Endothelial cell (in vitro differentiated cells): ENCODE measurements at regions not wholly inside any gene's neighbourhood (a gene's known extent, or its start where the extent isn't known, plus 50 kb on each side); places are given as distances from the start of the nearest gene placed in this dataset.

Experiments used
- DNase-seq: peaks from one replicate; pipeline ENCODE4 v3.0.0; 2021; ENCODE audit warnings: low spot score
- H3K27ac Mint-ChIP-seq: one replicate; pipeline ENCODE4 v1.8.0; 2021; ENCODE audit warnings: mixed read lengths, inconsistent platforms; ENCODE audit not compliant: unreplicated experiment
- H3K27me3 Mint-ChIP-seq: one replicate; pipeline ENCODE4 v1.8.0; 2021; ENCODE audit warnings: mild to moderate bottlenecking, moderate library complexity, mixed read lengths, inconsistent platforms; ENCODE audit not compliant: unreplicated experiment
- H3K36me3 Mint-ChIP-seq: one replicate; pipeline ENCODE4 v1.8.0; 2021; ENCODE audit warnings: mild to moderate bottlenecking, low read depth, mixed read lengths, inconsistent platforms; ENCODE audit not compliant: unreplicated experiment
- H3K4me1 Mint-ChIP-seq: one replicate; pipeline ENCODE4 v1.8.0; 2021; ENCODE audit warnings: mild to moderate bottlenecking, mixed read lengths, inconsistent platforms; ENCODE audit not compliant: unreplicated experiment
- H3K4me3 Mint-ChIP-seq: one replicate; pipeline ENCODE4 v1.8.0; 2021; ENCODE audit warnings: mild to moderate bottlenecking, mixed read lengths, inconsistent platforms; ENCODE audit not compliant: unreplicated experiment
- H3K9me3 Mint-ChIP-seq: one replicate; pipeline ENCODE4 v1.8.0; 2021; ENCODE audit warnings: mixed read lengths, inconsistent platforms; ENCODE audit not compliant: unreplicated experiment
- CTCF ChIP-seq: fragments of 200-600 bp; sonication (generic); IDR thresholded peaks from one replicate; pipeline ENCODE4 v1.5.0; 2021; ENCODE audit warnings: antibody characterized with exemption; ENCODE audit not compliant: unreplicated experiment

- no peak overlapping the region for H3K27ac Mint-ChIP-seq
- no peak overlapping the region for H3K4me3 Mint-ChIP-seq
- peaks cover 6% of the 10 kb centered on the region for H3K27me3 Mint-ChIP-seq
- peaks cover 15% of the 10 kb centered on the region for H3K36me3 Mint-ChIP-seq
- H3K4me1 Mint-ChIP-seq: no peaks in the 10 kb centered on the region
- DNase-seq: no peak
- H3K9me3 Mint-ChIP-seq: peaks cover 43% of the 10 kb centered on the region
- no peak for TF ChIP-seq CTCF
These were observed 536.2 kb downstream of the TCERG1L start for GRCh38 chr10:130775311-130775710.

- Mint-ChIP-seq H3K27ac (no peak overlapping the region), H3K4me3 (no peak overlapping the region), H3K27me3 (peaks cover 9% of the 10 kb centered on the region), H3K4me1 (no peaks in the 10 kb centered on the region), H3K9me3 (peaks cover 47% of the 10 kb centered on the region), H3K36me3 (peaks cover 12% of the 10 kb centered on the region)
- no peak for DNase-seq
- TF ChIP-seq CTCF: no peak
These were observed 534.8 kb downstream of the TCERG1L start for GRCh38 chr10:130776724-130777123.

- DNase-seq: no peak
- peaks cover 49% of the 10 kb centered on the region for H3K9me3 Mint-ChIP-seq
- H3K4me3 Mint-ChIP-seq: no peak overlapping the region
- H3K4me1 Mint-ChIP-seq: no peaks in the 10 kb centered on the region
- H3K36me3 Mint-ChIP-seq: peaks cover 16% of the 10 kb centered on the region
- H3K27ac Mint-ChIP-seq: no peak overlapping the region
- no peak for TF ChIP-seq CTCF
- peaks cover 14% of the 10 kb centered on the region for H3K27me3 Mint-ChIP-seq
These were observed 533.9 kb downstream of the TCERG1L start for GRCh38 chr10:130777507-130778165.

GRCh38 chr10:130778166-130778545, 533.4 kb downstream of the TCERG1L start:
- TF ChIP-seq CTCF: no peak
- H3K4me3 Mint-ChIP-seq: no peak overlapping the region
- DNase-seq: no peak
- H3K9me3 Mint-ChIP-seq: peaks cover 48% of the 10 kb centered on the region
- peaks cover 12% of the 10 kb centered on the region for H3K36me3 Mint-ChIP-seq
- H3K27me3 Mint-ChIP-seq: peaks cover 14% of the 10 kb centered on the region
- H3K4me1 Mint-ChIP-seq: no peaks in the 10 kb centered on the region
- no peak overlapping the region for H3K27ac Mint-ChIP-seq

- DNase-seq: no peak
- Mint-ChIP-seq H3K27me3 (peaks cover 20% of the 10 kb centered on the region), H3K9me3 (peaks cover 58% of the 10 kb centered on the region), H3K4me1 (no peaks in the 10 kb centered on the region), H3K4me3 (no peak overlapping the region), H3K27ac (no peak overlapping the region), H3K36me3 (peaks cover 16% of the 10 kb centered on the region)
- no peak for TF ChIP-seq CTCF
These were observed 530.8 kb downstream of the TCERG1L start for GRCh38 chr10:130780763-130781162.
